ENCODE measurements at regions not wholly inside any gene's neighbourhood (a gene's known extent, or its start where the extent isn't known, plus 50 kb on each side); places are given as distances from the start of the nearest gene placed in this dataset.

DNA sequence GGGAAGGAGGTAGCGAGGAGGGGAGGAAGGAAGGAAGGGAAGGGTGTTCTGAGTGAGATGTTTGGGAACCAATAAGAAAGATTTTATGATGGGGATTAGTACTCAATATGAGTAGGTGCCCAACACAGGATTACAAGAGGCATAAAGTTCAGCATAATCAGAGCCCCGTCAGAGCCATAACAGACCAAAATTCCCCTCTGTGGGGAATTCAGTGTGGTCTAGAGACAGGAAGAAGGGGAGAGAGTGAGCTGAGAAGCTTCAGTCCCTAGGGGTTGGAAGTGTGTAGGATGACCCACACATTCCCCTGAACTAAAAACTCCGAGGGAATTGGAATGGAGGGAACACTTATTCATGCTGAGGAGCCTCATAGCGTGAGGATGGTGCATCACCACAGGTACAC, 160.3 kb upstream of the SASH1 start:
- TF ChIP-seq, protein P1, sequence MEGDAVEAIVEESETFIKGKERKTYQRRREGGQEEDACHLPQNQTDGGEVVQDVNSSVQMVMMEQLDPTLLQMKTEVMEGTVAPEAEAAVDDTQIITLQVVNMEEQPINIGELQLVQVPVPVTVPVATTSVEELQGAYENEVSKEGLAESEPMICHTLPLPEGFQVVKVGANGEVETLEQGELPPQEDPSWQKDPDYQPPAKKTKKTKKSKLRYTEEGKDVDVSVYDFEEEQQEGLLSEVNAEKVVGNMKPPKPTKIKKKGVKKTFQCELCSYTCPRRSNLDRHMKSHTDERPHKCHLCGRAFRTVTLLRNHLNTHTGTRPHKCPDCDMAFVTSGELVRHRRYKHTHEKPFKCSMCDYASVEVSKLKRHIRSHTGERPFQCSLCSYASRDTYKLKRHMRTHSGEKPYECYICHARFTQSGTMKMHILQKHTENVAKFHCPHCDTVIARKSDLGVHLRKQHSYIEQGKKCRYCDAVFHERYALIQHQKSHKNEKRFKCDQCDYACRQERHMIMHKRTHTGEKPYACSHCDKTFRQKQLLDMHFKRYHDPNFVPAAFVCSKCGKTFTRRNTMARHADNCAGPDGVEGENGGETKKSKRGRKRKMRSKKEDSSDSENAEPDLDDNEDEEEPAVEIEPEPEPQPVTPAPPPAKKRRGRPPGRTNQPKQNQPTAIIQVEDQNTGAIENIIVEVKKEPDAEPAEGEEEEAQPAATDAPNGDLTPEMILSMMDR (IDR thresholded peaks at IDR 0.05): no peak
- no peak for TF ChIP-seq POLR2A (IDR thresholded peaks at IDR 0.05)

Data from body of pancreas (tissue), 4 donors.